ENCODE measurements at regions not wholly inside any gene's neighbourhood (a gene's known extent, or its start where the extent isn't known, plus 50 kb on each side); places are given as distances from the start of the nearest gene placed in this dataset.

- no peak for TF ChIP-seq CTCF (IDR thresholded peaks at IDR 0.05)
- TF ChIP-seq POLR2A (IDR thresholded peaks at IDR 0.05), result no peak
Observed at GRCh38 chr3:137572931-137573330, 191.2 kb upstream of the SOX14 start.
